KMS-11 (cell line): ENCODE measurements at regions not wholly inside any gene's neighbourhood (a gene's known extent, or its start where the extent isn't known, plus 50 kb on each side); places are given as distances from the start of the nearest gene placed in this dataset.

Experiments
- H2AFZ ChIP-seq: fragments of 200-600 bp; sonication (generic); 2 replicates; pipeline ENCODE4 v1.6.1; 2016; ENCODE audit warnings: antibody characterized with exemption, mixed run types, low read depth
- H3K27ac ChIP-seq: fragments of 200-600 bp; sonication (generic); 2 replicates; pipeline ENCODE4 v1.6.1; 2016; ENCODE audit warnings: mild to moderate bottlenecking, mixed run types
- H3K27me3 ChIP-seq: fragments of 200-600 bp; sonication (generic); 2 replicates; pipeline ENCODE4 v1.6.1; 2017; ENCODE audit warnings: mild to moderate bottlenecking, low read depth, mixed run types, moderate library complexity; ENCODE audit not compliant: insufficient read depth
- H3K36me3 ChIP-seq: fragments of 200-600 bp; sonication (generic); 2 replicates; pipeline ENCODE4 v1.6.1; 2017; ENCODE audit warnings: mild to moderate bottlenecking, mixed run types; ENCODE audit not compliant: insufficient read depth
- H3K4me1 ChIP-seq: fragments of 200-600 bp; sonication (generic); 2 replicates; pipeline ENCODE4 v1.6.1; 2016; ENCODE audit warnings: mild to moderate bottlenecking, low read depth, mixed run types; ENCODE audit not compliant: poor library complexity, severe bottlenecking
- H3K4me2 ChIP-seq: fragments of 200-600 bp; sonication (generic); 2 replicates; pipeline ENCODE4 v1.7.0; 2016; ENCODE audit warnings: mild to moderate bottlenecking, mixed run types
- H3K4me3 ChIP-seq: fragments of 200-600 bp; sonication (generic); IDR thresholded peaks from 2 replicates; pipeline ENCODE4 v1.6.1; 2017; ENCODE audit warnings: low read depth, low read length, mixed read lengths; ENCODE audit not compliant: insufficient read depth
- H3K79me2 ChIP-seq: fragments of 200-600 bp; sonication (generic); 2 replicates; pipeline ENCODE4 v1.6.1; 2016; ENCODE audit warnings: low read depth, mixed run types; ENCODE audit not compliant: insufficient read depth
- H3K9ac ChIP-seq: fragments of 200-600 bp; sonication (generic); 2 replicates; pipeline ENCODE4 v1.6.1; 2016; ENCODE audit warnings: mild to moderate bottlenecking, mixed run types
- H4K20me1 ChIP-seq: fragments of 200-600 bp; sonication (generic); 2 replicates; pipeline ENCODE4 v1.6.1; 2016; ENCODE audit warnings: mild to moderate bottlenecking, mixed run types; ENCODE audit not compliant: insufficient read depth
- CTCF ChIP-seq: fragments of 200-600 bp; sonication (generic); conservative IDR thresholded peaks from 2 replicates; pipeline ENCODE4 v1.6.1; 2017; ENCODE audit warnings: low read depth, mild to moderate bottlenecking, antibody characterized with exemption, low read length, moderate library complexity, mixed read lengths

- Histone ChIP-seq H2AFZ (peak overlapping the region; percentile 0; the same call in 1 of the 2 replicates), H3K4me2 (no peak overlapping the region), H3K27ac (no peak overlapping the region), H3K27me3 (no peaks in the 10 kb centered on the region), H4K20me1 (no peaks in the 10 kb centered on the region), H3K79me2 (no peaks in the 10 kb centered on the region), H3K9ac (no peak overlapping the region), H3K4me1 (no peaks in the 10 kb centered on the region), H3K4me3 (no peak overlapping the region), H3K36me3 (no peaks in the 10 kb centered on the region)
- peak; percentile 26; the same call in 1 of the 2 replicates for TF ChIP-seq CTCF
Measured at GRCh38 chr14:97824218-97824617, 1027.0 kb downstream of the VRK1 start.

- Histone ChIP-seq H4K20me1 (no peaks in the 10 kb centered on the region), H3K27me3 (no peaks in the 10 kb centered on the region), H3K27ac (no peak overlapping the region), H3K4me1 (no peaks in the 10 kb centered on the region), H3K9ac (no peak overlapping the region), H3K4me3 (no peak overlapping the region), H3K79me2 (no peaks in the 10 kb centered on the region), H3K36me3 (no peaks in the 10 kb centered on the region), H3K4me2 (no peak overlapping the region), H2AFZ (no peak overlapping the region)
- no peak for TF ChIP-seq CTCF
Measured at GRCh38 chr14:97827746-97828145, 1030.6 kb downstream of the VRK1 start.

GRCh38 chr14:97832776-97833175 is 1035.6 kb downstream of the VRK1 start:
- H4K20me1 ChIP-seq, result no peaks in the 10 kb centered on the region
- no peaks in the 10 kb centered on the region for H3K27me3 ChIP-seq
- TF ChIP-seq CTCF, result no peak
- H3K79me2 ChIP-seq, result no peaks in the 10 kb centered on the region
- no peak overlapping the region for H3K27ac ChIP-seq
- no peak overlapping the region for H3K4me3 ChIP-seq
- no peaks in the 10 kb centered on the region for H3K36me3 ChIP-seq
- H2AFZ ChIP-seq, result no peak overlapping the region
- no peak overlapping the region for H3K4me2 ChIP-seq
- no peaks in the 10 kb centered on the region for H3K4me1 ChIP-seq
- no peak overlapping the region for H3K9ac ChIP-seq

- H3K27me3 ChIP-seq, result no peaks in the 10 kb centered on the region
- H3K4me1 ChIP-seq, result no peaks in the 10 kb centered on the region
- H3K4me2 ChIP-seq, result no peak overlapping the region
- H3K4me3 ChIP-seq, result no peak overlapping the region
- TF ChIP-seq CTCF, result no peak
- no peaks in the 10 kb centered on the region for H4K20me1 ChIP-seq
- H3K36me3 ChIP-seq, result no peaks in the 10 kb centered on the region
- no peak overlapping the region for H2AFZ ChIP-seq
- no peak overlapping the region for H3K9ac ChIP-seq
- H3K79me2 ChIP-seq, result no peaks in the 10 kb centered on the region
- no peak overlapping the region for H3K27ac ChIP-seq
Measured at GRCh38 chr14:97838986-97839385, 1041.8 kb downstream of the VRK1 start.
